AG04449 (cell line): ENCODE measurements at regions not wholly inside any gene's neighbourhood (a gene's known extent, or its start where the extent isn't known, plus 50 kb on each side); places are given as distances from the start of the nearest gene placed in this dataset.

Experiments
- CTCF ChIA-PET: fragments of 350-600 bp; formaldehyde crosslinking; extraction: SDS; loops from one replicate; lab custom pipeline; 2021; ENCODE audit warnings: antibody characterized with exemption; lab: Yijun Ruan, JAX
- POLR2A ChIA-PET: fragments of 400-600, 350-600 bp; formaldehyde crosslinking; extraction: SDS; loops from one replicate; lab custom pipeline; 2020; ENCODE audit warnings: antibody characterized with exemption, inconsistent platforms; lab: Yijun Ruan, JAX
- DNase-seq: peaks from one replicate; pipeline ENCODE4 v3.0.0-alpha.2; 2010; ENCODE audit warnings: low read depth, low spot score
- H3K4me3 ChIP-seq: 2 replicates; pipeline ENCODE4 v1.5.1; 2011; ENCODE audit warnings: low read depth, mild to moderate bottlenecking, control low read depth, low read length
- CTCF ChIP-seq: IDR thresholded peaks from one replicate; pipeline ENCODE4 v1.5.1; 2011; ENCODE audit warnings: mild to moderate bottlenecking, moderate library complexity, low read length, control low read depth, inconsistent platforms; ENCODE audit not compliant: insufficient read depth; ENCODE audit errors: missing control alignments

GRCh38 chr5:28500511-28500910 lies 1462.1 kb upstream of the CDH9 start:
- no peak for DNase-seq
- ChIA-PET POLR2A (no interaction called here), CTCF (no interaction called here)
- no peak overlapping the region for H3K4me3 ChIP-seq
- no peak for TF ChIP-seq CTCF

GRCh38 chr5:28499766-28500290 lies 1461.4 kb upstream of the CDH9 start:
- no peak for TF ChIP-seq CTCF
- POLR2A ChIA-PET: no interaction called here
- no peak overlapping the region for H3K4me3 ChIP-seq
- no peak for DNase-seq
- CTCF ChIA-PET: no interaction called here

- POLR2A ChIA-PET: no interaction called here
- TF ChIP-seq CTCF: no peak
- H3K4me3 ChIP-seq: no peak overlapping the region
- CTCF ChIA-PET: no interaction called here
- no peak for DNase-seq
Measured at GRCh38 chr5:28495876-28496275, 1457.5 kb upstream of the CDH9 start.

GRCh38 chr5:28493456-28493855 lies 1455.1 kb upstream of the CDH9 start:
- ChIA-PET POLR2A (no interaction called here), CTCF (no interaction called here)
- no peak for TF ChIP-seq CTCF
- no peak overlapping the region for H3K4me3 ChIP-seq
- DNase-seq: no peak

- ChIA-PET CTCF (no interaction called here), POLR2A (no interaction called here)
- TF ChIP-seq CTCF: no peak
- no peak overlapping the region for H3K4me3 ChIP-seq
- DNase-seq: no peak
Measured at GRCh38 chr5:28488752-28489151, 1450.4 kb upstream of the CDH9 start.

GRCh38 chr5:28483327-28484025 lies 1445.1 kb upstream of the CDH9 start:
- H3K4me3 ChIP-seq: no peak overlapping the region
- POLR2A ChIA-PET: no interaction called here
- TF ChIP-seq CTCF: no peak
- DNase-seq: no peak
- CTCF ChIA-PET: no interaction called here
